Activated CD8-positive, alpha-beta memory T cell treated with anti-CD3 and anti-CD28 coated beads for 24 hours (primary cell): ENCODE measurements at regions not wholly inside any gene's neighbourhood (a gene's known extent, or its start where the extent isn't known, plus 50 kb on each side); places are given as distances from the start of the nearest gene placed in this dataset.

Source experiments
- DNase-seq: peaks from one replicate; pipeline ENCODE4 v3.0.0-alpha.2; 2020

- DNase-seq: no peak
Observed at GRCh38 chr3:127049393-127049792, 66.5 kb downstream of the PLXNA1 start.

- DNase-seq: no peak
Observed at GRCh38 chr3:127050733-127051132, 67.8 kb downstream of the PLXNA1 start.

- no peak for DNase-seq
Observed at GRCh38 chr3:127052121-127052561, 69.2 kb downstream of the PLXNA1 start.

- DNase-seq: no peak
Observed at GRCh38 chr3:127053026-127053425, 70.1 kb downstream of the PLXNA1 start.

- DNase-seq: no peak
Observed at GRCh38 chr3:127053450-127053849, 70.5 kb downstream of the PLXNA1 start.

GRCh38 chr3:127053979-127054378 is 71.1 kb downstream of the PLXNA1 start:
- DNase-seq: no peak

GRCh38 chr3:127056281-127056680 is 73.4 kb downstream of the PLXNA1 start:
- no peak for DNase-seq

GRCh38 chr3:127056976-127057375 is 74.1 kb downstream of the PLXNA1 start:
- DNase-seq: no peak

- DNase-seq: no peak
Observed at GRCh38 chr3:127059072-127059471, 76.2 kb downstream of the PLXNA1 start.

GRCh38 chr3:127061641-127062040 is 78.7 kb downstream of the PLXNA1 start:
- no peak for DNase-seq

- DNase-seq: no peak
Observed at GRCh38 chr3:127062926-127063325, 80.0 kb downstream of the PLXNA1 start.

GRCh38 chr3:127063916-127064315 is 81.0 kb downstream of the PLXNA1 start:
- no peak for DNase-seq

GRCh38 chr3:127064391-127065137 is 81.6 kb downstream of the PLXNA1 start:
- no peak for DNase-seq

GRCh38 chr3:127065138-127065427 is 82.2 kb downstream of the PLXNA1 start:
- no peak for DNase-seq

- DNase-seq: no peak
Observed at GRCh38 chr3:127065561-127066290, 82.8 kb downstream of the PLXNA1 start.

GRCh38 chr3:127066635-127067034 is 83.7 kb downstream of the PLXNA1 start:
- DNase-seq: no peak

GRCh38 chr3:127067116-127067910 is 84.4 kb downstream of the PLXNA1 start:
- no peak for DNase-seq

GRCh38 chr3:127068111-127068810 is 85.3 kb downstream of the PLXNA1 start:
- DNase-seq: no peak

GRCh38 chr3:127068871-127069270 is 86.0 kb downstream of the PLXNA1 start:
- DNase-seq: no peak

- DNase-seq: no peak
Observed at GRCh38 chr3:127069814-127070440, 87.0 kb downstream of the PLXNA1 start.

GRCh38 chr3:127070776-127071175 is 87.9 kb downstream of the PLXNA1 start:
- DNase-seq: no peak

GRCh38 chr3:127071597-127072001 is 88.7 kb downstream of the PLXNA1 start:
- DNase-seq: no peak
